GM18517 (cell line): ENCODE measurements at regions not wholly inside any gene's neighbourhood (a gene's known extent, or its start where the extent isn't known, plus 50 kb on each side); places are given as distances from the start of the nearest gene placed in this dataset.

Source experiments
- ATAC-seq: cut with Tn5 transposase; IDR thresholded peaks from one replicate; pipeline ENCODE4 v1.9.1; 2021; ENCODE audit warnings: mild to moderate bottlenecking, moderate library complexity; ENCODE audit not compliant: unreplicated experiment

- ATAC-seq = no peak
Observed at GRCh38 chr4:137599734-137600133, 67.4 kb upstream of the PCDH18 start.

DNA sequence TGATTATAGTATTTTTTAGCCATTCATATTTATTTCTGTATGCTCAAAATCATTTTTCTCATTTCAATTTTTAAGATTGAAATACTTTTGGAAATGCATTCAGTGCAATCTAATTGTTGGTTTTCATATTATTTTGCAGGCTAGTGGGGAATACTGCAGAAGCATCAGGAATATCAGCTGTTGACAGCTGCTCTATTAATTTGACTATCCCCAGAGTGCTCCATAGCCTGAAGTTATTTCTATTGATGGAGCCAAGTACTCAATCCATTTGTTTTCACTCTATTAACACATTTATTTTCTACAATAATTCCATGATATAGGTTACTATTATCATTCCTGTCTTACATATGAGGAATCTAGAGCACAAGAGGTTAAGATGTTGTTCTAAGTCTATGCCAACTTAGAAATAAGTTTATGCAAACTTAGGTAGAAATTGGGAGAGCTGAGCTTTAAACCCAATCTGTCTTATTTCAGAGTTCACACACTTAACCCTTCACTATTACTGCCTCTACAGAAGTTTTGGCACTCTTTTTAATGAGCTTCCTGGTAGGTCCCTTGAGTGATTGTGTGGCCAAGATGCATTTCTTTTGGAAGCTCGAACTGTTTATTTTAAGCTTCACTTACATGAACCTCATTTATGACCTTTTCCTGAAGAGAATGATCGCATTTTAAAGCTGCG is 65.6 kb upstream of the PCDH18 start:
- no peak for ATAC-seq

GRCh38 chr4:137587796-137588195 is 55.5 kb upstream of the PCDH18 start:
- ATAC-seq = no peak

DNA sequence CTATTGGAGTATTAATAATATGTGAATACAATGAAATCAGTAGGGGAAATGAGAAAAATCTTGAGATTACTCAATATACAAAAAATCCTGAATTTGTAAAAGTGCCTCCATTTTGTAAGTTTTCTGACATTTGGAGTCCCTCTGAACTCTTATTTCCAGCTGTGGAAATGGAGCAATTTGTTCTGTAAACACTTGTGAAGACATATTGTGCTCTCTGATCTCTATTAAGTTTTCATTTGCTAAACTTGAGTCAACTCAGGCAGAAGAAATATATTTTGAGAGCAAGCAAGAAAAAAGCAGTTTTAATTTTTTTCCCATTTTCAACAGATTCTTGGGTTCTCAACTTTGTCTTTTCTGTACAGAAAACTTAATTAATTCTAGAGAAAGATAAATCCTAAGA is 51.4 kb upstream of the PCDH18 start:
- no peak for ATAC-seq
